Right forelimb (tissue), 1 donor: ENCODE measurements at regions not wholly inside any gene's neighbourhood (a gene's known extent, or its start where the extent isn't known, plus 50 kb on each side); places are given as distances from the start of the nearest gene placed in this dataset.
A peak's percentile ranks its signal among the peaks of the same experiment; 100 is the strongest.

ENCODE experiments used
- DNase-seq: peaks from one replicate; pipeline ENCODE4 v3.0.0-alpha.2; 2018

DNA sequence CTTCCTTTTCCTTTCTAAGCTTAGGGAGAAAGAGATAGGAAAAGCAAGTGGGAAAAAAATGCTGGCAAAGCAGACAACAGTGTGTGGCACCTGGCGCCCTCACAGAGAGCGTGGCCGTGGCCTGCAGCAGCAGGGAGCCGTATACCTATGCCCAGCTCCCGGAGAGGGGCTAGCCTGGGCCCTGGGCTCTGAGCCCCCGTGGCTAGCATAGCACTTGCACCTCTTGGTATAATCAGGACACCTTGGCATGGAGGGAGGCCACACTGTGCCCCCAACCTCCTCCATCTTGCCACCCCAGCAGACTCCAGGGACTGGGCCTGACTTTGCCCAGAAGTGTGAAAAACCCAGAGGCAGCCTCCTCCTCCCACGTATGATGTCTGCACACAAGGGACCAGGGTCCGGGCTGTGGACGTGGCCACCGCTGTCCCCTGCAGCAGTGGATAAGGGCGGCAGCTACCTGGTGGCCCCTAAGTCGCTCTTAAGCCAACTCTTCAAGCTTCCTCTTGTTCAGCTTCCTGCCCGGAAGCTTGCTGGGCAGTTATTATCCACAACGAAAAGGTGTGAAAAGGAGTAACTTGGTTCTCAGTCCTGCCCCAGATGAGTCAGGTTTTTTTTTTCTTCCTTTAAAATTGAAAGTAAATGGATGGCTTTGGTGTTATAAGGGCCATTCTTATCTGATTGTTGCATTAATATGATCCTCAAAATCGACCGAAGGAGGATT is 249.1 kb upstream of the PITRM1 start:
- no peak for DNase-seq

DNA sequence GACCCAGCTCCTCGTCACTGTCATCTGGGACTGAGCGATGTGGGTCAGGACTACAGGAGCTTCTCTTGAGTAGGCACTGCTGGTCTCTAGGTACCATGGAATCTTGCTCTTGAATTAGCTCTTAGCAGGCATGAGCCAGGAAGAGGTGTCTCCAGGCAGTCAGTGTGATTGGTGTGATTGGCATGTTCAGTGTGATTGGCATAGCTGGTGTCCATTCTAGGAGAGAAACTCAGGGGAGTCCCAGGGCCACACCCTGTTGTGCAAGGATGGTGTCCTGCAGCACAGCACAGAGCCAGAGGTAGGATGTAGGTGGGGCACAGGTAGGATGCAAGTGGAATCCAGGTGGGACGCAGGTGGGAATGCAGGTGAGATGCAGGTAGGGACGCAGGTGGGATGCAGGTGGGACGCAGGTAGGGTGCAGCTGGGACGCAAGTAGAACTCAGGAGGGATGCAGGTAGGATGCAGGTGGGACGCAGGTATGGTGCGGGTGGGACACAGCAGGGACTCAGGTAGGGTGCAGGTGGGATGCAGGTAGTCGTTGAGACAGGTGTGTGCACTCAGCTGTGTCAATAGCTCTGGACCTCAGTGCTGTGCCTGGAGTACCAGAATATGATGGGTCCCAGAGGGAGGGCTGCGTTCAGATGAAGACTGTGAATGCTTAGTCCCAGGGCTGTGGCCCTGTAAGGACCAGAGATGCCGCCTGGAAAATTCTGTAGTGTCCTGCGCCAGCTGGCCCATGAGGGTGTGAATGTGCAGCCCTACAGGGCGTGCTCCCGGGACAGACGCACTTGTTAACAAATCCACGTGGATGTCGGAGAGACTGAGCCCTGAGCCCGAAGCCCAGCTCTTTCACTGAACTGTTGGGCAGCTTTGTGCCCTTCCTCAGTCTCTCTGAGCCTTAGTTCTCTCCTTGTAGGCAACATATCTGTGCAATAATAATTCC is 248.2 kb upstream of the PITRM1 start:
- DNase-seq, result no peak

DNA sequence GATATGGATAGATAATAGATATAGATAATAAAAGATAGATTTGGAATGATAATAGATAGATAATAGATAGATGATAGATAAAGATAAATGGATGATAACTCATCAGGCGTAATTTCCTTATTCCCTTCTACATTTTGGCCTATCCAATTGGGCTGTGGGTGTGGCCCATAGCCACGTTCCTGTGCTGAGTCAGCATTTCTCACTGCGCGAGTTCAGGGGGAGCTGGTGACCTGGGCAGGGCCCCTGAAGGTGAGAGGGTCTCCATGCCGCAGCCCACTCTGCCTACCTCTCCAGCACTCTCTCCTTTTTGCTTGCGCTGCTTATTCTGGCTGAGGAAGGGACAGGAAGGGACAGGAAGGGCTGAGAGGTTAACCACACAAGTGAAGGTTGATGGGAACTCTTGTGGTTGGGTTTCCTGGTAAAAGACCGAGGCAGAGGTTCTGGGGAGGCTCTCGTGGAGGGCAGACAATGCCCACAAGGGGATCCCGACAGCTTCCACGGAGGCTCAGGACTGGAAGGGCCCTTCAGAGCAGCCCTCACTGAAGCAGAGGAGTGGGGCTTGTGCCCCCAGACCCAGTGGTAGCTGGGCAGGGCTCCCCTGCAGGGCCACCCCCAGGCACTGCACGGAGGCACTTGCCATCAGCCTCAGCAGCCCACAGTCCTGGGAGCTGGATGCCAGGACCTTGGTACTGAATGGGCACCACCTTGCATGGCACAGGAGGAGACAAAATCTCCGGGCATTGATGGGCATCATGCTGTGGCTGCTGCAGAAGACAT is 247.3 kb upstream of the PITRM1 start:
- DNase-seq, result no peak

DNA sequence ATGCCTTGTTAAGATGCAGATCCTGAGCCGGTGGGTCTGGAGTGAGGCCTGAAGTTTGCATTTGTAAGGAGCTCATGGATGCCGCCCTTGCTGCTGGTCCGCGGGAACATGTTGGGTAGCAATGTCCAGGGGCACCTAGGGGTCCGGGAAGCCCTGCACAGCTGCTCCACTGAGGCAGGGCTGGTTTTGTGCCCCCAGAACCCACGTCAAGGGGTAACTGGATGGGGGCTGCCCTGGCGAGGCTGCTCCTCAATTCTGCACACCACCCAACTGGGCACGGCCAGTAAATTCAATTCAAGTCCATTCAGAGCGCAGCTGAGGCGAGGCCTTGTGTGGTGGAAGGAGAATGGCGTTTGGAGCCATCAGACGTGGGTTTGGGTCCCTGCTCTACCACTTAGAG is 246.3 kb upstream of the PITRM1 start:
- no peak for DNase-seq

GRCh38 chr10:3418041-3418754 is 245.6 kb upstream of the PITRM1 start:
- no peak for DNase-seq

GRCh38 chr10:3417096-3417495 is 244.5 kb upstream of the PITRM1 start:
- DNase-seq, result no peak

DNA sequence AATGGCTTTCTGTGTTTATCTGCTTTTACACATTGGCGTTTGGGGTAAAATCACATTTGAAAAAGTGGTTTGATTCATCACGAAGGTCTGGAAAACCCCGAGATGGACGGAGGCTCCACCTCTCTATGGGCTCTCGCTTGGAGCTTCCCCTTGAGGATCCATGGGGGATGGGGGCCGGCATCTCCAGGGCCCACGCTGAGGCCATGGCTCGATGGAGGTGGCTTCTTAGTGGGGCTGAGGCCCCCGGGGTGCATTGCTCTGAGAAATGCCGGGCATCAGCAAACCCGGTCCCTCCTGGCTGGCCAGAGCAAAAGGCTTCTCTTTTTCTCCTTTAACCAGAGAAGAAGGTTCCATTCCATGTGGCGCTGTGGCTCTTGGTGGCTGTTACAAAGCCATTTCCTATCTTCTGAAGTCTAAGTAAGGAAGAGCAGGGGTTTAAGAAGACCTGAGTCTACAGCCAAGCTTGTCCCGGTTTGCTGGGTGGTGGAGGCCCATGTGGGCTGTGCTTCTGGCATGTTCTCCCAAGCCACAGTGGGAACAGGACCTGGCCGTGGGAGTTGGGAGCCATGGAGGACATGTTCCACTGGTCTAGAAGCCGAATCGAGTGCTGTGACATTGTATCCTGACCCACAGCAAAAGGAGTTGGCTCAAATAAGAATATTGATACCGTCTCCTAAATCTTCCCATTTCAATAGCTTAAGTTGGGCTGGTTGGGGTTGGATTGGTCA is 243.5 kb upstream of the PITRM1 start:
- no peak for DNase-seq

- DNase-seq, result no peak
These were observed 242.6 kb upstream of the PITRM1 start for GRCh38 chr10:3415038-3415736.

DNA sequence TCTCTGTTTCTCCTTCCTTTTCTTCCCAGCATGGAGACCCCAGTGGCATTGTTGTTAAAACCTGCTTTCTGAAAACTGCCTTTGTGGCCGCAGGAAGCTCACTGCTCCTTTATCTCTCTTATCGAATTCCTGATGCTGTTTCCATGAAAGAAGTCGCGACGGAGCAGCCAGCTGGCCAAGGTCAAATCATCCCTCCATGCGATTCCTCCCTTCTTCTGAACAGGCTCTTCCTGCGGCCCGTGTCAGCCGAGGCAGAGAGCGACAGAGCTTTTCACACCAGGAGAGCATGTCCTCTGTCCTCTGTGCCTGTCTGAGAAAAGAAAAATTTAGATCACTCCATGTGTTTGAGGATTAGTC is 242.1 kb upstream of the PITRM1 start:
- no peak for DNase-seq

- no peak for DNase-seq
These were observed 241.5 kb upstream of the PITRM1 start for GRCh38 chr10:3413937-3414666.

DNA sequence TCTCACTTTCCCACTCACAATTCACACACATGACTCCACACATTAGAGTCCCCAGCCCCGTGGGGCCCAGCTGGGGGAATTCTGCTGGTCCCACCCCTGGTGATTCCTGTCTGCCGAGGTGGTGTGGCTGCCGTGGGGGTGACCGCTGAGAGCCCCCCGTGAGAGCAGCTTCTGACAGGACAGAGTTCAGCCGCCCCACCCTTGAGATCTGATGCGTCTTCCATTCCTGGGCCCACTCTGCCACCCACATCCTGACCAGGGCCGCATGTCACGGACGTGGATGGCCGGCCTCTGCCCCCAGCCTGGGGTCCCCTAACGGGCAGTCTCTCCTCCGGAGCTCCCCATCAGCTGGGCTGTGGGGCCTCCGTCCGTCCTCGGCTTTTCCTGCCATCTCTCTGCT is 240.1 kb upstream of the PITRM1 start:
- DNase-seq, result peak; percentile 27

DNA sequence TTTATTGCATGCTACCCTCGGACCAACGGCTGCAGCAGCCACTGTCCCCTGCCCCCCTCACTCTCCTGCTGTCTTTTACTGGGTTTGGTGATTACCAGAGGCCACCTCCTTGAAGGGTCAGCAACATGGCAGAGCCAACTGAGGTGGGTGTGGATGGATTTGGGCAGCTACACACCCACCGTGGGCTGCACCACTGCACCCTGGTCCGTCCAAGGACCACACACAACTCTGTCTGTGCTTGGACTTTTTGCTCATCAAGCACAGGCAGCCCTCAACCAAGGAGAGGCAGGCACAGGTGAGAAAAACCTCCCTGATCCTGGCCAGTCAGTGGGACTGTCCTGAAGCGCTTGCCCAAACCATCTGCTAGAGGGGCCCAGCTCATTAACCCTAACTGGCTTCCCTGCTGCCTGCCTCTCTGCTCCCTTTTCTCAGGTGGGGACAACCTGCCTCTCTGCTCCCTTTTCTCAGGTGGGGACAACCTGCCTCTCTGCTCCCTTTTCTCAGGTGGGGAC is 239.5 kb upstream of the PITRM1 start:
- peak; percentile 34 for DNase-seq

GRCh38 chr10:3411044-3411443 is 238.5 kb upstream of the PITRM1 start:
- no peak for DNase-seq

- peak; percentile 20 for DNase-seq
These were observed 237.3 kb upstream of the PITRM1 start for GRCh38 chr10:3409928-3410327.

GRCh38 chr10:3408603-3409365 is 236.2 kb upstream of the PITRM1 start:
- no peak for DNase-seq

DNA sequence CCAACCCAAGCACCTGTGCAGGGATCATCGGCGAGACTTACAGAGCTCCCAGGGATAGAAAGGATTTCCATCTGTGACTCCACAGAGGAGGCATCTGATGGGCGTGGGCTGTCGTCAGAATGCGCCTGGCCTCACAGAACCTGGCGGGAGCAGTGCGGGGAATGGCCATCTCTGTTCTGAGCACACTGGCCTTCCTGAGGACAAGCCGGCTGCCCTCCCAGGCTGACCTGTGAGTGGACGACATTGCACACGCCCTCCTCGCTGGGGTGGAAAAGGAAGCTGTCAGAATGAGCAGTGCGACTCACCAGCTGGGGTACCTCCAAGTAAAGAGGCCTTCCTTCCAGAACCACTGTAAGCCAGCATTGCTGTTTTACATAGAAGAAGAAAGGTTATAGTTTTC is 234.6 kb upstream of the PITRM1 start:
- no peak for DNase-seq

DNA sequence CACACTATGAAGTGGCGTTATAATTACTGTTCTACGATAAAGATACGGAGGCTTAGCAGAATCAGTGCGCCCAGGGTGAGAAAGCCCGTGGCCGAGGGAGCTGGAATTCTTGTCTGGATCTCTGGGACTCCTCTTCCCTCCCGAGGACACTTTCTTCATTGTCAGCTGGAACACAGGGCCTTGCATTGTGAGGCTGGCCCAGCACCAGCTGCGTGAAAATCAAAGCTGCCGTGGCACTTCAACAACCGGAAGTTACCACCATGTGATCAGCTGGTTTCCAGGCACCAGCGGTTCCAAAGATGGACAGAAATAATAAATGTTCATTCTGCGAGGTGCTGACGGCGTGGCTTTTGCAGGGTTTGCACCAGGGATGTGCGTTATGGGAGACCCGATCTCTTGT is 234.0 kb upstream of the PITRM1 start:
- no peak for DNase-seq

DNA sequence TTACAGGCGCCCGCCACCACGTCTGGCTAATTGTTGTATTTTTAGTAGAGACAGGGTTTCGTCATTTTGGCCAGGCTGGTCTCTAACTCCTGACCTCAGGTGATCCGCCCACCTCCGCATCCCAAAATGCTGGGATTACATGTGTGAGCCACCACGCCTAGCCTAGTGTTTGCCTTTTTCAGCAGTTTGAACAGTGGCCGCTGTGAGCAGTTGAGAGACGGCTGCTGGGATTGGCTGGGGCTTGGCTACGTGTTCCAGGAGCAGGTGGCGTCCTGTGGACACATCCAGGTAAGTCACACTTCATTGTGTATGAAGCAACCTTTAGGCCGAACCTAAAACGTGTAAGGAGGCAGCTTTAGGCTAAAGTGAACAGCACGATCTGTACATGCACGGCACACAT is 231.8 kb upstream of the PITRM1 start:
- DNase-seq, result no peak

DNA sequence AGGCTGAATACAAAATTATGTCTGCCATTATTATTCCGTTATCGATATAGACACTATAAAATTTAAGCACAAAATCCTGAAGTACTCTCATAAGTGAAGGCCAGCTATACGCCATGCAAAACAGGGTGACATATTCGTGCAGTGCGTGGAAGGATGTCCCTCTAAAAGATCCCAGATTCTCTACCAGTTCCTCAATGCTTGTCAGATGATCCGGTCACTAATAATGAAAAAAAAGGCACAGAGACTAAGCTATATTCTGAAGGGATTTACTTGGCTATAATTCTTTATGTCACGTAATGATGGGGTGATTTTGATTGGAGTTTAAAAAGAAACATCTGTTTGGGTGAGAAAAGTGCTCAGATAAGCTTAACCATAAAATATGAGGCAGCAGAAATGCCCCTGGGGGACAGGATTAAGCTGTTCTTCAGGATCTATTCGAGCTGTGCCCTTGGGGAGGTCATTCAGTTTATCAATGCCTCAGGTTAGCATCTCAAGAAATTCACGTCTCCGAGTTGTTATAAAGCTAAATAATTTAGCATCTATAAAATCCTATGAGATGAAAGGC is 229.7 kb upstream of the PITRM1 start:
- DNase-seq, result no peak
